Ascending aorta (tissue), 2 donors: ENCODE measurements at regions not wholly inside any gene's neighbourhood (a gene's known extent, or its start where the extent isn't known, plus 50 kb on each side); places are given as distances from the start of the nearest gene placed in this dataset.
A peak's percentile ranks its signal among the peaks of the same experiment; 100 is the strongest.

Experiments used
- DNase-seq, 2 donors: peaks; one replicate each; pipeline ENCODE4 v3.0.0-alpha.2; 2019; ENCODE audit warnings: low spot score in 2 of 2
- H3K27ac ChIP-seq, 2 donors: fragments of 200-600 bp; sonication (generic); one replicate each; pipeline ENCODE4 v1.5.1; 2016 to 2017; ENCODE audit warnings: mild to moderate bottlenecking in 1 of 2
- H3K27me3 ChIP-seq: fragments of 200-600 bp; sonication (generic); one replicate; pipeline ENCODE4 v1.5.1; 2017
- H3K36me3 ChIP-seq, 2 donors: fragments of 200-600 bp; sonication (generic); one replicate each; pipeline ENCODE4 v1.5.1; 2016
- H3K4me1 ChIP-seq, 2 donors: fragments of 200-600 bp; sonication (generic); one replicate each; pipeline ENCODE4 v1.5.1; 2016 to 2017; ENCODE audit warnings: mild to moderate bottlenecking in 1 of 2
- H3K4me3 ChIP-seq, 2 donors: fragments of 200-600 bp; sonication (generic); one replicate each; pipeline ENCODE4 v1.5.1; 2016 to 2017; ENCODE audit warnings: mild to moderate bottlenecking in 1 of 2
- H3K9me3 ChIP-seq, 2 donors: fragments of 200-600 bp; sonication (generic); one replicate each; pipeline ENCODE4 v1.5.1; 2016
- intact Hi-C: fragments of 100-400 bp; cut with DNase I; formaldehyde crosslinking; loops from one replicate; pipeline ENCODE4 v1.15.1; 2023
- TF ChIP-seq, protein P1 (sequence below), 3 experiments: fragments of 200-600 bp in 2 of 3; fragments of 450-650 bp in 1 of 3; sonication (generic) in 2 of 3; IDR thresholded peaks; one replicate each; pipeline ENCODE4 v1.5.1; 2016 to 2019; ENCODE audit warnings: antibody characterized with exemption in 3 of 3, mild to moderate bottlenecking in 1 of 3, moderate library complexity in 1 of 3

DNA sequence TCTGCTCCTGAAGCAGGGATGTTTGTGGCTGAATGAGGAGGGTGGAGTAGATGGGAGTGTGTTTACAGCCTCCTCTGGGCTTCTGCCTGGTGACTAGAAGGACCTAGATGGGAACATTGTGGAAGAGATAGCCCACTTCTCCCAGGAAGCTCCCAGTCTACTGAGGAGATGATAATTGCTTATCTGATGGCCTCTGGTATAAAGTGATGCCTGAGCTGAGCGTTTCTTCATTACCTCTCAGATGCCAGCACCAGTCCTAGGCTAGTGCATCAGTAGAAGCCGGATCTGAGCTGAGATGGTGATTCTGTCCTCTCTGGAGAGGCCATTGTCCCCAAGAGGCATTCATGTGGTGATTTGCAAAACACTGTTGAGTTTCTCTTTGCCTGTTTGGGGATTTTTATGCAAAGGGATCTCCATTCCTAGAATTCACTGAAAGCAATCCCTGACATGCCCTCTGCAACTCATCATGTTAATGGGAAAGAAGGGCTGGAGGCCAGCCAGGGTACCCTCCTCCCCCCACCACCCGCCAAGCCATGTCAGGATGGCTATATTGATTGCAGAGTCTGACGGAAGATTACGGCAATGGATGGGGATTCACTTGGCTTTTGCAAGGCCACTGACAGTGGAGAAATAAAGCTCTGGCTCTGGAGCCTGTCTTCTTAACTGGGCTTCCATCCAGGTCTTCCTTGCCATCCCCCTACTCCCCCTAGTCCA is 166.4 kb upstream of the ROPN1 start:
- peaks cover 0 to 3% of the 10 kb centered on the region in 2 donors for H3K36me3 ChIP-seq
- intact Hi-C loops = no loop called here
- H3K4me3 ChIP-seq = no peak overlapping the region
- H3K9me3 ChIP-seq = no peaks in the 10 kb centered on the region
- no peak for DNase-seq
- H3K4me1 ChIP-seq = peaks cover 19 to 47% of the 10 kb centered on the region in 2 donors
- TF ChIP-seq, protein P1, sequence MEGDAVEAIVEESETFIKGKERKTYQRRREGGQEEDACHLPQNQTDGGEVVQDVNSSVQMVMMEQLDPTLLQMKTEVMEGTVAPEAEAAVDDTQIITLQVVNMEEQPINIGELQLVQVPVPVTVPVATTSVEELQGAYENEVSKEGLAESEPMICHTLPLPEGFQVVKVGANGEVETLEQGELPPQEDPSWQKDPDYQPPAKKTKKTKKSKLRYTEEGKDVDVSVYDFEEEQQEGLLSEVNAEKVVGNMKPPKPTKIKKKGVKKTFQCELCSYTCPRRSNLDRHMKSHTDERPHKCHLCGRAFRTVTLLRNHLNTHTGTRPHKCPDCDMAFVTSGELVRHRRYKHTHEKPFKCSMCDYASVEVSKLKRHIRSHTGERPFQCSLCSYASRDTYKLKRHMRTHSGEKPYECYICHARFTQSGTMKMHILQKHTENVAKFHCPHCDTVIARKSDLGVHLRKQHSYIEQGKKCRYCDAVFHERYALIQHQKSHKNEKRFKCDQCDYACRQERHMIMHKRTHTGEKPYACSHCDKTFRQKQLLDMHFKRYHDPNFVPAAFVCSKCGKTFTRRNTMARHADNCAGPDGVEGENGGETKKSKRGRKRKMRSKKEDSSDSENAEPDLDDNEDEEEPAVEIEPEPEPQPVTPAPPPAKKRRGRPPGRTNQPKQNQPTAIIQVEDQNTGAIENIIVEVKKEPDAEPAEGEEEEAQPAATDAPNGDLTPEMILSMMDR (IDR thresholded peaks at IDR 0.05) = no peak
- no peaks in the 10 kb centered on the region for H3K27me3 ChIP-seq
- peak overlapping the region; percentile 3 to 52 for H3K27ac ChIP-seq

DNA sequence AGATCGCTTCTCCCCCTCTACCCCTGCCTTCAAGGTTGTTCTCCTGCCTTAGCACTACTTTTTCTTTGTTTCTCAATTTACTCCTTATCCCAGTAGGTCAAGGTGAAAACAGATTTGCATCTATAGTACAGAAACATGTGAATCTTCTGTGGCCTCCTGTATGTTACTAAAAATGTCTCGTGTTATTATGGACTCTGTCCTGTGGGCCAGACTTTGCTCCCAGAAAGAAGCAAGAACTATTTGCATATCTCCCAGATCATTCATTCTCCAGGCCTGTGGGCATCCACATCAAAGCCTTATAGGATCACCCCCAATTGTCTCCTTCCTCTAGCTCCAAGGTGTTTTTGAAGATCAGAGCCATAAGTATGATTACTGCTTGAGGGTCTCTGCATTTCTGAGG is 169.5 kb upstream of the ROPN1 start:
- H3K4me1 ChIP-seq = peaks cover 18 to 41% of the 10 kb centered on the region in 2 donors

GRCh38 chr3:124163689-124164088 is 171.8 kb upstream of the ROPN1 start:
- H3K27ac ChIP-seq = no peak overlapping the region

More for the DNA sequence above, 169.5 kb upstream of the ROPN1 start:
- peak overlapping the region; percentile 5 to 8 for H3K27ac ChIP-seq
- DNase-seq = no peak
- TF ChIP-seq, protein P1 (IDR thresholded peaks at IDR 0.05) = no peak
- intact Hi-C loops = no loop called here
- H3K4me3 ChIP-seq = no peak overlapping the region
- H3K36me3 ChIP-seq = peaks cover 0 to 8% of the 10 kb centered on the region in 2 donors
- no peaks in the 10 kb centered on the region for H3K9me3 ChIP-seq
- no peaks in the 10 kb centered on the region for H3K27me3 ChIP-seq

GRCh38 chr3:124168271-124168670 is 176.3 kb upstream of the ROPN1 start:
- peak overlapping the region; percentile 29 to 37 for H3K27ac ChIP-seq
- H3K4me3 ChIP-seq = no peak overlapping the region
- peaks cover 14 to 49% of the 10 kb centered on the region in 2 donors for H3K4me1 ChIP-seq
- DNase-seq = peak in 1 of 2 donors; percentile 84
- TF ChIP-seq, protein P1 (IDR thresholded peaks at IDR 0.05) = no peak
- peaks cover 0 to 4% of the 10 kb centered on the region in 2 donors for H3K36me3 ChIP-seq
- H3K9me3 ChIP-seq = no peaks in the 10 kb centered on the region
- intact Hi-C loops = loop anchor here (5.0 kb wide), 1 partner anchor 79 kb away; no protein-coding TSS in a partner anchor
- no peaks in the 10 kb centered on the region for H3K27me3 ChIP-seq

More at GRCh38 chr3:124163689-124164088, 171.8 kb upstream of the ROPN1 start:
- no peaks in the 10 kb centered on the region for H3K9me3 ChIP-seq
- intact Hi-C loops = no loop called here
- H3K4me1 ChIP-seq = peaks cover 8 to 39% of the 10 kb centered on the region in 2 donors
- no peaks in the 10 kb centered on the region for H3K27me3 ChIP-seq
- TF ChIP-seq, protein P1 (IDR thresholded peaks at IDR 0.05) = no peak
- DNase-seq = no peak
- H3K36me3 ChIP-seq = peaks cover 0 to 8% of the 10 kb centered on the region in 2 donors
- H3K4me3 ChIP-seq = no peak overlapping the region

DNA sequence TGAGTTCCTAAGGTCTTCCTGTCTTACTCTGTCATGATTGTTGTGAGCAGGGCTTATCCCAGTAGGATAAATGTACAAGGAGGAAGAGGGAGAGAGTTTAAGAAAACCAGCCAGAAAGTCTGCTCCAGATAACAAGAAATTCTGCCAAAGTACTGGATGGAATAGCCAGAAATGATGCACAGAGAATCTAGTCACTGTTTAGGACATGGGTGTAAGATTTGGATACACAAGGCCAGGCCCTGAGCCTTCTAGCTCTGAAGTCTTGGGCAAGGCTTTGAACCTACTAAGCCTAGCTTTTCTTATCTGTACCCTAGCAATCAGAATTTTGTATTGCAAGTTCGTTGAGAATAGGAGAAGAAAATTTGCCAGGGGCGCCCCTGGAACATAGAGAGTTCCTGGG is 180.4 kb upstream of the ROPN1 start:
- Histone ChIP-seq H3K27me3 (no peaks in the 10 kb centered on the region), H3K4me1 (peaks cover 9 to 37% of the 10 kb centered on the region in 2 donors), H3K36me3 (no peaks in the 10 kb centered on the region), H3K4me3 (no peak overlapping the region), H3K27ac (peak overlapping the region in 1 of 2 donors; percentile 40), H3K9me3 (no peaks in the 10 kb centered on the region)
- TF ChIP-seq, protein P1 (IDR thresholded peaks at IDR 0.05) = no peak
- DNase-seq = no peak
- intact Hi-C loops = no loop called here
